BE2C (cell line): ENCODE measurements at regions not wholly inside any gene's neighbourhood (a gene's known extent, or its start where the extent isn't known, plus 50 kb on each side); places are given as distances from the start of the nearest gene placed in this dataset.

ENCODE experiments used
- DNase-seq: peaks from one replicate; pipeline ENCODE4 v3.0.0-alpha.2; 2020
- H3K27me3 ChIP-seq: fragments of 250-450 bp; sonication (Bioruptor Pico); 2 replicates; pipeline ENCODE4 v1.5.1; 2020; ENCODE audit warnings: mild to moderate bottlenecking
- H3K36me3 ChIP-seq: fragments of 250-450 bp; sonication (Bioruptor Pico); 2 replicates; pipeline ENCODE4 v1.5.1; 2020; ENCODE audit warnings: mild to moderate bottlenecking
- H3K4me1 ChIP-seq: fragments of 250-450 bp; sonication (Bioruptor Pico); 2 replicates; pipeline ENCODE4 v1.5.1; 2020
- H3K4me3 ChIP-seq: 2 replicates; pipeline ENCODE4 v1.5.1; 2011; ENCODE audit warnings: low read depth, low read length
- H3K9me3 ChIP-seq: fragments of 250-450 bp; sonication (Bioruptor Pico); 2 replicates; pipeline ENCODE4 v1.5.1; 2020
- CTCF ChIP-seq: IDR thresholded peaks from 2 replicates; pipeline ENCODE4 v1.5.1; 2012; ENCODE audit warnings: mild to moderate bottlenecking, low read depth, low read length

DNA sequence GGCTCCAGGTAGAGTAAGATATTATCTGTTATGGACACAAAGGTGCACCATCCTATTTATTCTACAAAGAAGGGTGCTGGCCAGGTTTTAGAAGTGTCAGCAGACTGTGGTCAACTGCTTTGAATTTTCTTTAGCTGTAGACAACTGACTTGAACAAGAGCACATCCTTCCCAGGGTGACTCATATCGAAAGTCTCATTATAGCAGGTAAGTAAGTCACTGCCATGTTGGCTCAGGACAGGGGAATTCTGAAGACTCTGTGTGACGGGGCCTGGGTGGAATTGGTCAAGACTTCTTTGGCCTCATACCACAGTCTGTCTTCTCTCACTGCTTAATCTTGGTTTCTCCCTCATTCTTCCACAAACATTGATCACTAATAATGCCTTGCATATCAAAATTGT is 214.5 kb upstream of the CDH9 start:
- H3K27me3 ChIP-seq = no peaks in the 10 kb centered on the region
- no peaks in the 10 kb centered on the region for H3K36me3 ChIP-seq
- no peaks in the 10 kb centered on the region for H3K9me3 ChIP-seq
- DNase-seq = no peak
- TF ChIP-seq CTCF = no peak
- no peak overlapping the region for H3K4me3 ChIP-seq
- no peaks in the 10 kb centered on the region for H3K4me1 ChIP-seq

DNA sequence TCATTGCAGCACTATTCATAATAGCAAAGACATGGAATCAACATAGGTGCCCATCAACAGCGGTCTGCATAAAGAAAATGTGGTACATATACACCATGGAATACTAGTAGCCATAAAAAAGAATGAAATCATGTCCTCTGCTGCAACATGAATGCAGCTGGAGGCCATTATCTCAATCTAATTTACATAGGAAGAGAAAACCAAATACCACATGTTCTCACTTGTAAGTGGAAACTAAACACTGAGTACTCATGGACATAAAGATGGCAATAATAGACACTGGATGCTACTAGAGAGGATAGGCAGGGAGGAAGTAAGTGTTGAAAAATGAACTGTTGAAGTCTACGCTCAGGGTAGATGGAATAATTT is 203.9 kb upstream of the CDH9 start:
- DNase-seq = no peak
- Histone ChIP-seq H3K9me3 (no peaks in the 10 kb centered on the region), H3K27me3 (no peaks in the 10 kb centered on the region), H3K4me1 (peaks cover 8% of the 10 kb centered on the region), H3K36me3 (no peaks in the 10 kb centered on the region), H3K4me3 (no peak overlapping the region)
- TF ChIP-seq CTCF = no peak

DNA sequence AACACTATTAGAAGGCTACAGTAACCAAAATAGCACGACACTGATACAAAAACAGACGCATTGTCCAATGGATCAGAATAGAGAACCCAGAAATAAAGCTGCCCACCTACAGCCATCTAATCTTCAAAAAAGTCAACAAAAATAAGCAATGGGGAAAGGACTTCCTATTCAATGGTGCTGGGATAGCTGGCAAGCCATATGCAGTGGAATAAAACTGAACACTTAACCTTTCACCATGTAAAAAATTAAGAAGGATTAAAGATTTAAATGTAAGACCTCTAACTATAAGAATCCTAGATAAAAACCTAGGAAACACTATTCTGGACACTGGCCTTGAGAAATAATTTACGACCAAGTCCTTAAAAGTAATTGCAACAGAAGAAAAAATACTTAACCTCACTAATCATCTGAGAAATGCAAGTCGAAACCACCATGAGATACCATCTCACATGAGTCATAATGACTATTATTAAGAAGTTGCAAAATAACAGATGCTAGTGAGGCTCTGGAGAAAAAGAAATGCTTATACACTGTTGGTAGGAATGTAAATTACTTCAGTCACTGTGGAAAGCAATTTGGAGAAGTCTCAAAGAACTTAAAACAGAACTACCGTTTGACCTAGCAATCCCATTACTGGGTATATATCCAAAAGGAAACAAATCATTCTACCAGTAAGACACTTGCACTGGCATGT is 203.3 kb upstream of the CDH9 start:
- Histone ChIP-seq H3K4me1 (peaks cover 8% of the 10 kb centered on the region), H3K27me3 (no peaks in the 10 kb centered on the region), H3K9me3 (no peaks in the 10 kb centered on the region), H3K4me3 (no peak overlapping the region), H3K36me3 (no peaks in the 10 kb centered on the region)
- no peak for TF ChIP-seq CTCF
- no peak for DNase-seq

DNA sequence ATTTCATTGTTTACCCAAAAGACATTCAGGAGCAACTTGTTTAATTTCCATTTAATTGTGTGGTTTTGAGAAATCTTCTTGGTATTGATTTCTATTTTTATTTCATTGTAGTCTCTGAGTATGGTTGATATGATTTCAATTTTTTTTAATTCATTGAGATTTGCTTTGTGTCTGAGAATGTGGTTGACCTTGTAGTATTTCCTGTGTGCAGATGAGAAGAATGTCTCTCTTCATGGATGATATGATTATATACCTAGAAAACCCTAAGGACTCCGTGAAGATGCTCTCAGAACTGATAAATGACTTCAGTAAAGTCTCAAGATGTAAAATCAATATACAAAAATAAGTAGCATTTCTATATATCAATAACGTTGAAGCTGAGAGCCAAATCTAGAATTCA is 202.4 kb upstream of the CDH9 start:
- Histone ChIP-seq H3K4me1 (peaks cover 8% of the 10 kb centered on the region), H3K36me3 (no peaks in the 10 kb centered on the region), H3K4me3 (no peak overlapping the region), H3K27me3 (no peaks in the 10 kb centered on the region), H3K9me3 (no peaks in the 10 kb centered on the region)
- TF ChIP-seq CTCF = no peak
- DNase-seq = no peak

- no peak for DNase-seq
- H3K9me3 ChIP-seq = no peaks in the 10 kb centered on the region
- H3K4me1 ChIP-seq = no peaks in the 10 kb centered on the region
- no peak for TF ChIP-seq CTCF
- H3K4me3 ChIP-seq = no peak overlapping the region
- no peaks in the 10 kb centered on the region for H3K27me3 ChIP-seq
- H3K36me3 ChIP-seq = no peaks in the 10 kb centered on the region
These were observed 196.5 kb upstream of the CDH9 start for GRCh38 chr5:27234916-27235315.

DNA sequence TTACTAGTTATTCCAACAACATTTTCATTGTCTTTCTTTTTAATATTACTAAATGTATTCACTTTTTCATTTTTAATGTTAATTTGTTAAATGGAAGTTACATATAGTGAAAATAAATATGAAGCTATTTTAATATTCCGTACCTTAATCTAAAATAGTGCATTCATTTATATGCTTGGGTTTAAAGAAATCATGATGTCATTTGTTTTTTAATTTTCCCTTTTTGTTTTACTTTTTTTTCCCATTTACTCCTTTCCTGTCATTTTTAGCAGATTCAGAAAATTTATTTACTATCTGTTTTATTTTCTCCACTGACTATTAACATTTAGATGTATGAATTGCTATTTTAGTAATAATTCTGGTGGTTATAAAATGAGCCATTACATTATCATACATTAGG is 183.0 kb upstream of the CDH9 start:
- H3K36me3 ChIP-seq = no peaks in the 10 kb centered on the region

More for the DNA sequence above, 183.0 kb upstream of the CDH9 start:
- Histone ChIP-seq H3K9me3 (no peaks in the 10 kb centered on the region), H3K27me3 (no peaks in the 10 kb centered on the region), H3K4me1 (no peaks in the 10 kb centered on the region; the same call in 1 of the 2 replicates), H3K4me3 (no peak overlapping the region)
- DNase-seq = no peak
- TF ChIP-seq CTCF = no peak
